Mesendoderm (in vitro differentiated cells): ENCODE measurements at regions not wholly inside any gene's neighbourhood (a gene's known extent, or its start where the extent isn't known, plus 50 kb on each side); places are given as distances from the start of the nearest gene placed in this dataset.

ENCODE experiments used
- DNase-seq: peaks from one replicate; pipeline ENCODE4 v3.0.0; 2013
- H2AK5ac ChIP-seq: 2 replicates; pipeline ENCODE4 v1.6.1; 2013; ENCODE audit warnings: low read length, inconsistent platforms
- H2BK120ac ChIP-seq: 2 replicates; pipeline ENCODE4 v1.6.1; 2013; ENCODE audit warnings: low read depth, mild to moderate bottlenecking, low read length, moderate library complexity, mixed read lengths
- H2BK15ac ChIP-seq: replicated peaks from 2 replicates; pipeline ENCODE4 v1.6.1; 2013; ENCODE audit warnings: low read depth, mild to moderate bottlenecking, moderate library complexity
- H2BK5ac ChIP-seq: 2 replicates; pipeline ENCODE4 v1.6.1; 2013; ENCODE audit warnings: low read length, inconsistent platforms
- H3K18ac ChIP-seq: 2 replicates; pipeline ENCODE4 v1.6.1; 2013; ENCODE audit warnings: mild to moderate bottlenecking, low read length, mixed read lengths
- H3K23ac ChIP-seq: one replicate; pipeline ENCODE4 v1.6.1; 2013; ENCODE audit warnings: low read length
- H3K27ac ChIP-seq: 2 replicates; pipeline ENCODE4 v1.5.1; 2013; ENCODE audit warnings: low read depth, mild to moderate bottlenecking, inconsistent platforms, low read length, moderate library complexity
- H3K27me3 ChIP-seq: 2 replicates; pipeline ENCODE4 v1.6.1; 2013; ENCODE audit warnings: low read length, control low read depth, mild to moderate bottlenecking, inconsistent platforms; ENCODE audit not compliant: insufficient read depth, poor library complexity
- H3K36me3 ChIP-seq: 2 replicates; pipeline ENCODE4 v1.6.1; 2013; ENCODE audit warnings: low read length, inconsistent platforms; ENCODE audit not compliant: control insufficient read depth, insufficient read depth
- H3K4ac ChIP-seq: one replicate; pipeline ENCODE4 v1.6.1; 2013; ENCODE audit warnings: low read depth, mild to moderate bottlenecking, low read length, moderate library complexity
- H3K4me1 ChIP-seq: 2 replicates; pipeline ENCODE4 v1.6.1; 2013; ENCODE audit warnings: low read depth, low read length, inconsistent platforms; ENCODE audit not compliant: control insufficient read depth
- H3K4me2 ChIP-seq: 2 replicates; pipeline ENCODE4 v1.6.1; 2013; ENCODE audit warnings: low read length
- H3K4me3 ChIP-seq: 2 replicates; pipeline ENCODE4 v1.5.1; 2013; ENCODE audit warnings: mild to moderate bottlenecking, low read length
- H3K56ac ChIP-seq: one replicate; pipeline ENCODE4 v1.6.1; 2013; ENCODE audit warnings: low read length
- H3K79me1 ChIP-seq: 2 replicates; pipeline ENCODE4 v1.6.1; 2013; ENCODE audit warnings: low read length, inconsistent platforms
- H3K79me2 ChIP-seq: 2 replicates; pipeline ENCODE4 v1.6.1; 2013; ENCODE audit warnings: mild to moderate bottlenecking, low read length; ENCODE audit not compliant: control insufficient read depth, insufficient read depth
- H3K9ac ChIP-seq: 2 replicates; pipeline ENCODE4 v1.6.1; 2013; ENCODE audit warnings: low read length, inconsistent platforms
- H4K5ac ChIP-seq: one replicate; pipeline ENCODE4 v1.6.1; 2013; ENCODE audit warnings: low read length
- H4K8ac ChIP-seq: one replicate; pipeline ENCODE4 v1.6.1; 2013; ENCODE audit warnings: low read depth, mild to moderate bottlenecking, control low read depth, low read length, moderate library complexity
- whole genome bisulfite sequencing: extraction: QIAGEN DNeasy Blood & Tissue Kit; methylation state at CpG from one replicate; pipeline ENCODE4 v1.1.7; 2013; ENCODE audit warnings: low lambda C conversion rate, missing lambda C conversion rate; ENCODE audit not compliant: insufficient coverage; ENCODE audit errors: extremely low coverage; 5-methylcytosine and 5-hydroxymethylcytosine counted together

GRCh38 chr4:1463088-1463926 is 57.1 kb upstream of the NKX1-1 start:
- H4K5ac ChIP-seq: no peak overlapping the region
- H3K27ac ChIP-seq: no peak overlapping the region
- no peak overlapping the region for H4K8ac ChIP-seq
- no peak for DNase-seq
- no peaks in the 10 kb centered on the region for H3K79me1 ChIP-seq
- no CpG with 5 or more reads among the region's 30 CpGs for WGBS
- H3K18ac ChIP-seq: no peak overlapping the region
- no peaks in the 10 kb centered on the region for H3K36me3 ChIP-seq
- H3K4me3 ChIP-seq: no peak overlapping the region
- no peak overlapping the region for H3K56ac ChIP-seq
- no peak overlapping the region for H2BK5ac ChIP-seq
- H2AK5ac ChIP-seq: no peak overlapping the region
- no peaks in the 10 kb centered on the region for H3K27me3 ChIP-seq
- no peak overlapping the region for H3K4ac ChIP-seq
- no peaks in the 10 kb centered on the region for H3K4me1 ChIP-seq
- no peak overlapping the region for H3K23ac ChIP-seq
- H3K79me2 ChIP-seq: no peaks in the 10 kb centered on the region
- H3K4me2 ChIP-seq: no peak overlapping the region
- no peak overlapping the region for H2BK120ac ChIP-seq
- H2BK15ac ChIP-seq: no peak overlapping the region
- H3K9ac ChIP-seq: no peak overlapping the region

GRCh38 chr4:1462768-1463075 is 56.5 kb upstream of the NKX1-1 start:
- H3K4me1 ChIP-seq: no peaks in the 10 kb centered on the region

GRCh38 chr4:1462009-1462767 is 55.9 kb upstream of the NKX1-1 start:
- DNase-seq: no peak
- Histone ChIP-seq H2AK5ac (no peak overlapping the region), H3K79me2 (no peaks in the 10 kb centered on the region), H3K4me1 (no peaks in the 10 kb centered on the region), H3K4me3 (no peak overlapping the region), H3K27me3 (no peaks in the 10 kb centered on the region), H3K23ac (no peak overlapping the region), H3K79me1 (no peaks in the 10 kb centered on the region), H3K18ac (no peak overlapping the region), H2BK120ac (no peak overlapping the region), H3K9ac (no peak overlapping the region), H3K27ac (no peak overlapping the region), H3K56ac (no peak overlapping the region), H3K36me3 (no peaks in the 10 kb centered on the region), H4K5ac (no peak overlapping the region), H4K8ac (no peak overlapping the region), H2BK15ac (no peak overlapping the region), H2BK5ac (no peak overlapping the region), H3K4me2 (no peak overlapping the region), H3K4ac (no peak overlapping the region)
- no CpG with 5 or more reads among the region's 31 CpGs for WGBS

More at GRCh38 chr4:1462768-1463075, 56.5 kb upstream of the NKX1-1 start:
- H3K4me3 ChIP-seq: no peak overlapping the region
- no peak overlapping the region for H3K23ac ChIP-seq
- H2AK5ac ChIP-seq: no peak overlapping the region
- H3K27ac ChIP-seq: no peak overlapping the region
- no peak overlapping the region for H2BK5ac ChIP-seq
- no peaks in the 10 kb centered on the region for H3K27me3 ChIP-seq
- no peak overlapping the region for H3K18ac ChIP-seq
- H3K79me2 ChIP-seq: no peaks in the 10 kb centered on the region
- no peak overlapping the region for H3K4ac ChIP-seq
- no peaks in the 10 kb centered on the region for H3K79me1 ChIP-seq
- H4K5ac ChIP-seq: no peak overlapping the region
- no peak overlapping the region for H3K4me2 ChIP-seq
- H3K36me3 ChIP-seq: no peaks in the 10 kb centered on the region
- no CpG with 5 or more reads among the region's 14 CpGs for WGBS
- H3K9ac ChIP-seq: no peak overlapping the region
- no peak overlapping the region for H2BK15ac ChIP-seq
- no peak overlapping the region for H3K56ac ChIP-seq
- H2BK120ac ChIP-seq: no peak overlapping the region
- no peak overlapping the region for H4K8ac ChIP-seq
- DNase-seq: no peak

GRCh38 chr4:1460967-1461868 is 55.0 kb upstream of the NKX1-1 start:
- Histone ChIP-seq H2AK5ac (no peak overlapping the region), H3K4me1 (no peaks in the 10 kb centered on the region), H3K56ac (no peak overlapping the region), H4K8ac (no peak overlapping the region), H3K27ac (no peak overlapping the region), H2BK120ac (no peak overlapping the region), H3K4me3 (no peak overlapping the region), H2BK5ac (no peak overlapping the region), H3K23ac (no peak overlapping the region), H3K79me2 (no peaks in the 10 kb centered on the region), H3K27me3 (no peaks in the 10 kb centered on the region), H3K9ac (no peak overlapping the region), H3K4ac (no peak overlapping the region), H3K4me2 (no peak overlapping the region), H3K18ac (no peak overlapping the region), H4K5ac (no peak overlapping the region), H3K79me1 (no peaks in the 10 kb centered on the region), H3K36me3 (no peaks in the 10 kb centered on the region), H2BK15ac (no peak overlapping the region)
- no peak for DNase-seq
- WGBS: no CpG with 5 or more reads among the region's 19 CpGs

GRCh38 chr4:1459722-1460511 is 53.7 kb upstream of the NKX1-1 start:
- Histone ChIP-seq H4K5ac (no peak overlapping the region), H3K36me3 (no peaks in the 10 kb centered on the region), H3K9ac (no peak overlapping the region), H4K8ac (no peak overlapping the region), H3K56ac (no peak overlapping the region), H3K18ac (no peak overlapping the region), H2BK15ac (no peak overlapping the region), H3K4me1 (no peaks in the 10 kb centered on the region), H3K27me3 (no peaks in the 10 kb centered on the region), H3K23ac (no peak overlapping the region), H3K27ac (no peak overlapping the region), H3K4ac (no peak overlapping the region), H3K79me1 (no peaks in the 10 kb centered on the region), H2AK5ac (no peak overlapping the region), H2BK120ac (no peak overlapping the region), H3K4me2 (no peak overlapping the region), H3K4me3 (no peak overlapping the region), H2BK5ac (no peak overlapping the region), H3K79me2 (no peaks in the 10 kb centered on the region)
- no peak for DNase-seq
- WGBS: no CpG with 5 or more reads among the region's 26 CpGs
